ENCODE measurements at regions not wholly inside any gene's neighbourhood (a gene's known extent, or its start where the extent isn't known, plus 50 kb on each side); places are given as distances from the start of the nearest gene placed in this dataset.
A peak's percentile ranks its signal among the peaks of the same experiment; 100 is the strongest.

GRCh38 chr14:34331728-34332623 lies 130.1 kb downstream of the SPTSSA start (continued):
- no peak; the same call in none of the 2 replicates for TF ChIP-seq ZHX2 (IDR thresholded peaks at IDR 0.05; ENCODE audit: low read depth)
- TF ChIP-seq ZHX2 (CRISPR knock-in tag; IDR thresholded peaks at IDR 0.05; ENCODE audit: borderline replicate concordance): no peak
- TF ChIP-seq, protein P1, sequence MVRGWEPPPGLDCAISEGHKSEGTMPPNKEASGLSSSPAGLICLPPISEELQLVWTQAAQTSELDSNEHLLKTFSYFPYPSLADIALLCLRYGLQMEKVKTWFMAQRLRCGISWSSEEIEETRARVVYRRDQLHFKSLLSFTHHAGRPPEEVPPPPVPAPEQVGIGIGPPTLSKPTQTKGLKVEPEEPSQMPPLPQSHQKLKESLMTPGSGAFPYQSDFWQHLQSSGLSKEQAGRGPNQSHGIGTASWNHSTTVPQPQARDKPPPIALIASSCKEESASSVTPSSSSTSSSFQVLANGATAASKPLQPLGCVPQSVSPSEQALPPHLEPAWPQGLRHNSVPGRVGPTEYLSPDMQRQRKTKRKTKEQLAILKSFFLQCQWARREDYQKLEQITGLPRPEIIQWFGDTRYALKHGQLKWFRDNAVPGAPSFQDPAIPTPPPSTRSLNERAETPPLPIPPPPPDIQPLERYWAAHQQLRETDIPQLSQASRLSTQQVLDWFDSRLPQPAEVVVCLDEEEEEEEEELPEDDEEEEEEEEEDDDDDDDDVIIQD (CRISPR knock-in tag; IDR thresholded peaks at IDR 0.05; ENCODE audit: low read depth): peak; percentile 98
- TF ChIP-seq, protein P2, sequence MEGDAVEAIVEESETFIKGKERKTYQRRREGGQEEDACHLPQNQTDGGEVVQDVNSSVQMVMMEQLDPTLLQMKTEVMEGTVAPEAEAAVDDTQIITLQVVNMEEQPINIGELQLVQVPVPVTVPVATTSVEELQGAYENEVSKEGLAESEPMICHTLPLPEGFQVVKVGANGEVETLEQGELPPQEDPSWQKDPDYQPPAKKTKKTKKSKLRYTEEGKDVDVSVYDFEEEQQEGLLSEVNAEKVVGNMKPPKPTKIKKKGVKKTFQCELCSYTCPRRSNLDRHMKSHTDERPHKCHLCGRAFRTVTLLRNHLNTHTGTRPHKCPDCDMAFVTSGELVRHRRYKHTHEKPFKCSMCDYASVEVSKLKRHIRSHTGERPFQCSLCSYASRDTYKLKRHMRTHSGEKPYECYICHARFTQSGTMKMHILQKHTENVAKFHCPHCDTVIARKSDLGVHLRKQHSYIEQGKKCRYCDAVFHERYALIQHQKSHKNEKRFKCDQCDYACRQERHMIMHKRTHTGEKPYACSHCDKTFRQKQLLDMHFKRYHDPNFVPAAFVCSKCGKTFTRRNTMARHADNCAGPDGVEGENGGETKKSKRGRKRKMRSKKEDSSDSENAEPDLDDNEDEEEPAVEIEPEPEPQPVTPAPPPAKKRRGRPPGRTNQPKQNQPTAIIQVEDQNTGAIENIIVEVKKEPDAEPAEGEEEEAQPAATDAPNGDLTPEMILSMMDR (CRISPR knock-in tag; IDR thresholded peaks at IDR 0.05): peak; percentile 99
- TF ChIP-seq ZEB1 (IDR thresholded peaks at IDR 0.05; ENCODE audit: insufficient replicate concordance, low read depth): peak; percentile 90
- TF ChIP-seq ZNF709 (CRISPR knock-in tag; IDR thresholded peaks at IDR 0.05): peak; percentile 88; the same call in 1 of the 2 replicates
- TF ChIP-seq MAFK (conservative IDR thresholded peaks at IDR 0.05 in 1 of 2, IDR thresholded peaks at IDR 0.05 in 1 of 2; ENCODE audit: low read length in 2 of 2): no peak
- peak; percentile 99 for TF ChIP-seq SMAD3 (CRISPR knock-in tag; IDR thresholded peaks at IDR 0.05)
- TF ChIP-seq ZNF296 (CRISPR knock-in tag; conservative IDR thresholded peaks at IDR 0.05): no peak
- TF ChIP-seq ZC3H13 (CRISPR knock-in tag; IDR thresholded peaks at IDR 0.05): no peak; the same call in 1 of the 2 replicates
- no peak for TF ChIP-seq FOSL1 (CRISPR knock-in tag; IDR thresholded peaks at IDR 0.05; ENCODE audit: borderline replicate concordance)
- TF ChIP-seq NFRKB (IDR thresholded peaks at IDR 0.05): no peak
- peak; percentile 83 for TF ChIP-seq DMAP1 (CRISPR knock-in tag; IDR thresholded peaks at IDR 0.05)
- TF ChIP-seq, protein P3, sequence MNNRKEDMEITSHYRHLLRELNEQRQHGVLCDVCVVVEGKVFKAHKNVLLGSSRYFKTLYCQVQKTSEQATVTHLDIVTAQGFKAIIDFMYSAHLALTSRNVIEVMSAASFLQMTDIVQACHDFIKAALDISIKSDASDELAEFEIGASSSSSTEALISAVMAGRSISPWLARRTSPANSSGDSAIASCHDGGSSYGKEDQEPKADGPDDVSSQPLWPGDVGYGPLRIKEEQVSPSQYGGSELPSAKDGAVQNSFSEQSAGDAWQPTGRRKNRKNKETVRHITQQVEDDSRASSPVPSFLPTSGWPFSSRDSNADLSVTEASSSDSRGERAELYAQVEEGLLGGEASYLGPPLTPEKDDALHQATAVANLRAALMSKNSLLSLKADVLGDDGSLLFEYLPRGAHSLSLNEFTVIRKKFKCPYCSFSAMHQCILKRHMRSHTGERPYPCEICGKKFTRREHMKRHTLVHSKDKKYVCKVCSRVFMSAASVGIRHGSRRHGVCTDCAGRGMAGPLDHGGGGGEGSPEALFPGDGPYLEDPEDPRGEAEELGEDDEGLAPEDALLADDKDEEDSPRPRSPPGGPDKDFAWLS (CRISPR knock-in tag; IDR thresholded peaks at IDR 0.05; ENCODE audit: borderline replicate concordance): peak; percentile 33; the same call in 1 of the 2 replicates
- no peak; the same call in 1 of the 2 replicates for TF ChIP-seq ELK4 (CRISPR knock-in tag; IDR thresholded peaks at IDR 0.05; ENCODE audit: borderline replicate concordance)
- peak; percentile 98 for TF ChIP-seq STAG1 (CRISPR knock-in tag; IDR thresholded peaks at IDR 0.05)

All from HepG2 (cell line).